ENCODE measurements at regions not wholly inside any gene's neighbourhood (a gene's known extent, or its start where the extent isn't known, plus 50 kb on each side); places are given as distances from the start of the nearest gene placed in this dataset.

GRCh38 chr6:4313044-4313686 is 177.8 kb upstream of the ECI2 start:
- Histone ChIP-seq H3K36me3 (no peaks in the 10 kb centered on the region), H3K27me3 (no peaks in the 10 kb centered on the region), H3K4me3 (no peak overlapping the region), H3K4me1 (peaks cover 0 to 7% (median 3%) of the 10 kb centered on the region in 4 donors), H3K9me3 (peaks cover 0 to 21% (median 4%) of the 10 kb centered on the region in 4 donors), H3K27ac (peak overlapping the region; percentile 24 to 59 (median 50))
- DNase-seq = peak; percentile 74
- 6 to 38% methylated on average over 2 of the region's 2 CpGs for WGBS, 2 donors
- TF ChIP-seq CTCF (IDR thresholded peaks at IDR 0.05) (peak in 1 of 4 experiments; percentile 16), POLR2A (IDR thresholded peaks at IDR 0.05) (no peak), POLR2AphosphoS5 (IDR thresholded peaks at IDR 0.05) (peak in 2 of 4 donors; percentile 14 to 18)
- intact Hi-C loops (cut with DNase I) = loop anchor here (10.0 kb wide), 1 partner anchor 622 kb away; no protein-coding TSS in a partner anchor

- Histone ChIP-seq H3K27me3 (no peaks in the 10 kb centered on the region), H3K27ac (no peak overlapping the region), H3K36me3 (no peaks in the 10 kb centered on the region), H3K4me3 (no peak overlapping the region), H3K9me3 (peaks cover 0 to 21% (median 4%) of the 10 kb centered on the region in 4 donors), H3K4me1 (peaks cover 0 to 7% (median 3%) of the 10 kb centered on the region in 4 donors)
- TF ChIP-seq POLR2A (IDR thresholded peaks at IDR 0.05) = no peak
- no peak for TF ChIP-seq POLR2AphosphoS5 (IDR thresholded peaks at IDR 0.05)
- no peak for TF ChIP-seq CTCF (IDR thresholded peaks at IDR 0.05)
- no peak for TF ChIP-seq EP300 (IDR thresholded peaks at IDR 0.05)
- intact Hi-C loops (cut with DNase I) = loop anchor here (10.0 kb wide), 1 partner anchor 623 kb away; no protein-coding TSS in a partner anchor
- no peak for DNase-seq
These were observed 176.8 kb upstream of the ECI2 start for GRCh38 chr6:4311976-4312860.

GRCh38 chr6:4309540-4309939 is 174.2 kb upstream of the ECI2 start:
- Histone ChIP-seq H3K27me3 (no peaks in the 10 kb centered on the region), H3K4me3 (no peak overlapping the region), H3K27ac (no peak overlapping the region), H3K36me3 (no peaks in the 10 kb centered on the region), H3K9me3 (peaks cover 0 to 21% (median 4%) of the 10 kb centered on the region in 4 donors), H3K4me1 (peaks cover 0 to 7% (median 3%) of the 10 kb centered on the region in 4 donors)
- WGBS, 2 donors = 60 to 65% methylated on average over 3 of the region's 3 CpGs
- no peak for TF ChIP-seq EP300 (IDR thresholded peaks at IDR 0.05)
- TF ChIP-seq CTCF (IDR thresholded peaks at IDR 0.05) = no peak
- no peak for TF ChIP-seq POLR2A (IDR thresholded peaks at IDR 0.05)
- no peak for DNase-seq
- intact Hi-C loops (cut with DNase I) = no loop called here

GRCh38 chr6:4308364-4308763 is 173.0 kb upstream of the ECI2 start:
- WGBS, 2 donors = 0% methylated on average over 1 of the region's 1 CpG
- no peak for DNase-seq

More at GRCh38 chr6:4308364-4308763, 173.0 kb upstream of the ECI2 start:
- H3K27me3 ChIP-seq = no peaks in the 10 kb centered on the region
- no peak overlapping the region for H3K4me3 ChIP-seq
- peaks cover 0 to 4% (median 2%) of the 10 kb centered on the region in 4 donors for H3K4me1 ChIP-seq
- TF ChIP-seq POLR2AphosphoS5 (IDR thresholded peaks at IDR 0.05) (no peak), POLR2A (IDR thresholded peaks at IDR 0.05) (no peak), EP300 (IDR thresholded peaks at IDR 0.05) (no peak), CTCF (IDR thresholded peaks at IDR 0.05) (no peak)
- intact Hi-C loops (cut with DNase I) = no loop called here
- H3K36me3 ChIP-seq = no peaks in the 10 kb centered on the region
- H3K9me3 ChIP-seq = peaks cover 0 to 20% (median 4%) of the 10 kb centered on the region in 4 donors
- no peak overlapping the region for H3K27ac ChIP-seq

Measured in sigmoid colon (tissue), 6 donors.